ENCODE measurements at regions not wholly inside any gene's neighbourhood (a gene's known extent, or its start where the extent isn't known, plus 50 kb on each side); places are given as distances from the start of the nearest gene placed in this dataset.

DNA sequence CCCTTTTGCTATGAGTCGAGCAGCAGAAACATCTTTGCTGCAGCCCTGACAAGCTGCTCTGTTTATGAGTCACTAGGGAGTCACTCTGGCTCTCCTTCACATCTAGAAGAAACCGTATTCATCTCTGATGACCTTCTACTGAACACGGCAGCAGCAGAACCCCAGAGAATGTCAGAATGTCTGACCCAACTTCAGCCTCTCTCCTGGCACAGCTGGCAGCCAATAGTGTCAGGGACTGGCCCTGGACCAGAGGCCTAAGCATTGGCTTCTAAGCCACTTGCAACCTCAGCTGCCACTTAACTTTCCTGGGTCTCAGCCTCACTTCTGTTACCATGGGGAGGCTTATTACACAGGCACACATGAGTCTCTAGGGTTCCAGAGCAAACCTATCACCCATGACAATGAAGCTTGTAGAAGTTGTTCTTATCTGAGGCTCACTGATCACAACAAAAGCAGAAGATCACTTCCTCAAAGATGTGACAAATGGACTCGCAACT lies 184.1 kb upstream of the TLE3 start:
- TF ChIP-seq RAD21 (conservative IDR thresholded peaks at IDR 0.05) (no peak), EZH2 (IDR thresholded peaks at IDR 0.05; ENCODE audit: borderline replicate concordance, insufficient read depth, low read length, poor library complexity, severe bottlenecking) (no peak), CTCF (IDR thresholded peaks at IDR 0.05; ENCODE audit: poor library complexity, severe bottlenecking) (no peak), SMC3 (conservative IDR thresholded peaks at IDR 0.05; ENCODE audit: poor library complexity) (no peak), MXI1 (conservative IDR thresholded peaks at IDR 0.05; ENCODE audit: poor library complexity, severe bottlenecking) (no peak), POLR2AphosphoS5 (IDR thresholded peaks at IDR 0.05) (no peak), TAF1 (IDR thresholded peaks at IDR 0.05; ENCODE audit: low read depth) (no peak), EP300 (conservative IDR thresholded peaks at IDR 0.05; ENCODE audit: poor library complexity, severe bottlenecking) (no peak)
- TF ChIP-seq, protein P1, sequence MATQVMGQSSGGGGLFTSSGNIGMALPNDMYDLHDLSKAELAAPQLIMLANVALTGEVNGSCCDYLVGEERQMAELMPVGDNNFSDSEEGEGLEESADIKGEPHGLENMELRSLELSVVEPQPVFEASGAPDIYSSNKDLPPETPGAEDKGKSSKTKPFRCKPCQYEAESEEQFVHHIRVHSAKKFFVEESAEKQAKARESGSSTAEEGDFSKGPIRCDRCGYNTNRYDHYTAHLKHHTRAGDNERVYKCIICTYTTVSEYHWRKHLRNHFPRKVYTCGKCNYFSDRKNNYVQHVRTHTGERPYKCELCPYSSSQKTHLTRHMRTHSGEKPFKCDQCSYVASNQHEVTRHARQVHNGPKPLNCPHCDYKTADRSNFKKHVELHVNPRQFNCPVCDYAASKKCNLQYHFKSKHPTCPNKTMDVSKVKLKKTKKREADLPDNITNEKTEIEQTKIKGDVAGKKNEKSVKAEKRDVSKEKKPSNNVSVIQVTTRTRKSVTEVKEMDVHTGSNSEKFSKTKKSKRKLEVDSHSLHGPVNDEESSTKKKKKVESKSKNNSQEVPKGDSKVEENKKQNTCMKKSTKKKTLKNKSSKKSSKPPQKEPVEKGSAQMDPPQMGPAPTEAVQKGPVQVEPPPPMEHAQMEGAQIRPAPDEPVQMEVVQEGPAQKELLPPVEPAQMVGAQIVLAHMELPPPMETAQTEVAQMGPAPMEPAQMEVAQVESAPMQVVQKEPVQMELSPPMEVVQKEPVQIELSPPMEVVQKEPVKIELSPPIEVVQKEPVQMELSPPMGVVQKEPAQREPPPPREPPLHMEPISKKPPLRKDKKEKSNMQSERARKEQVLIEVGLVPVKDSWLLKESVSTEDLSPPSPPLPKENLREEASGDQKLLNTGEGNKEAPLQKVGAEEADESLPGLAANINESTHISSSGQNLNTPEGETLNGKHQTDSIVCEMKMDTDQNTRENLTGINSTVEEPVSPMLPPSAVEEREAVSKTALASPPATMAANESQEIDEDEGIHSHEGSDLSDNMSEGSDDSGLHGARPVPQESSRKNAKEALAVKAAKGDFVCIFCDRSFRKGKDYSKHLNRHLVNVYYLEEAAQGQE (IDR thresholded peaks at IDR 0.05; ENCODE audit: borderline replicate concordance) = no peak

Data from neural cell (in vitro differentiated cells).